Neutrophil (primary cell): ENCODE measurements at regions not wholly inside any gene's neighbourhood (a gene's known extent, or its start where the extent isn't known, plus 50 kb on each side); places are given as distances from the start of the nearest gene placed in this dataset.

Experiments used
- H3K27ac ChIP-seq: fragments of 200-600 bp; sonication (generic); 2 replicates; pipeline ENCODE4 v1.5.1; 2016; ENCODE audit warnings: mild to moderate bottlenecking, moderate library complexity
- H3K27me3 ChIP-seq: fragments of 200-600 bp; sonication (generic); 2 replicates; pipeline ENCODE4 v1.6.0; 2016; ENCODE audit warnings: mild to moderate bottlenecking
- H3K36me3 ChIP-seq: fragments of 200-600 bp; sonication (generic); 2 replicates; pipeline ENCODE4 v1.5.1; 2017
- H3K4me1 ChIP-seq, 2 experiments: fragments of 200-600 bp in 1 of 2; sonication (generic) in 1 of 2; 1 replicate in 1 of 2; 2 replicates in 1 of 2; pipeline versions ENCODE4 v1.5.1 to v1.6.1; 2013 to 2016; ENCODE audit warnings: low read depth in 1 of 2, low read length in 1 of 2, mild to moderate bottlenecking in 1 of 2, moderate library complexity in 1 of 2; ENCODE audit not compliant: control insufficient read depth in 1 of 2, insufficient read depth in 1 of 2
- H3K4me3 ChIP-seq, 2 experiments: fragments of 200-600 bp in 1 of 2; sonication (generic) in 1 of 2; 1 replicate in 1 of 2; 2 replicates in 1 of 2; pipeline ENCODE4 v1.5.1; 2013 to 2016; ENCODE audit warnings: low read depth in 1 of 2, low read length in 1 of 2, mild to moderate bottlenecking in 1 of 2, moderate library complexity in 1 of 2
- H3K9me3 ChIP-seq: fragments of 200-600 bp; sonication (generic); 2 replicates; pipeline ENCODE4 v1.5.1; 2016
- TF ChIP-seq, protein P1 (sequence below): fragments of 200-600 bp; sonication (generic); IDR thresholded peaks from 2 replicates; pipeline ENCODE4 v1.5.1; 2016; ENCODE audit warnings: antibody characterized with exemption

- TF ChIP-seq, protein P1, sequence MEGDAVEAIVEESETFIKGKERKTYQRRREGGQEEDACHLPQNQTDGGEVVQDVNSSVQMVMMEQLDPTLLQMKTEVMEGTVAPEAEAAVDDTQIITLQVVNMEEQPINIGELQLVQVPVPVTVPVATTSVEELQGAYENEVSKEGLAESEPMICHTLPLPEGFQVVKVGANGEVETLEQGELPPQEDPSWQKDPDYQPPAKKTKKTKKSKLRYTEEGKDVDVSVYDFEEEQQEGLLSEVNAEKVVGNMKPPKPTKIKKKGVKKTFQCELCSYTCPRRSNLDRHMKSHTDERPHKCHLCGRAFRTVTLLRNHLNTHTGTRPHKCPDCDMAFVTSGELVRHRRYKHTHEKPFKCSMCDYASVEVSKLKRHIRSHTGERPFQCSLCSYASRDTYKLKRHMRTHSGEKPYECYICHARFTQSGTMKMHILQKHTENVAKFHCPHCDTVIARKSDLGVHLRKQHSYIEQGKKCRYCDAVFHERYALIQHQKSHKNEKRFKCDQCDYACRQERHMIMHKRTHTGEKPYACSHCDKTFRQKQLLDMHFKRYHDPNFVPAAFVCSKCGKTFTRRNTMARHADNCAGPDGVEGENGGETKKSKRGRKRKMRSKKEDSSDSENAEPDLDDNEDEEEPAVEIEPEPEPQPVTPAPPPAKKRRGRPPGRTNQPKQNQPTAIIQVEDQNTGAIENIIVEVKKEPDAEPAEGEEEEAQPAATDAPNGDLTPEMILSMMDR, result no peak
- Histone ChIP-seq H3K9me3 (no peaks in the 10 kb centered on the region), H3K4me3 (no peak overlapping the region), H3K4me1 (no peaks in the 10 kb centered on the region), H3K36me3 (no peaks in the 10 kb centered on the region), H3K27me3 (no peaks in the 10 kb centered on the region), H3K27ac (no peak overlapping the region)
These were observed 1276.1 kb upstream of the FAM98A start for GRCh38 chr2:34875091-34875745.

DNA sequence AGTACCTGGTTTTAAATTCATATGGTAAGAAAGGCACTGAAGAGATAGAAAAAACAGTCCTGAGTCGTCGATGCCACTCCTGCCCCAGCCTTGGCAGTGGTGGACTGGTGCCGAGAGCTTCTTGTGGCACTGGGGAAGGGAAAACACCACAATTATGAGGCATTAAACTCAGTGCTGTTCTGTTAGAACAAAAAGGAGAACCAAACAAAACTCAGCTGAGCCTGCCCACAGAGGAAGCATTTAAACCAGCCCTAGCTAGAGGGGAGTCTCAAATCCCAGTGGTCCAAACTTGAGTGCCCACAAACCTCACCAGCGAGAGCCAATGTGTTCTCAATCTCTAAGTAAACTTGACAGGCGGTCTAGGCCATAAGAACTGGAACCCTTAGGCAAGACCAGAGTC, 1254.5 kb upstream of the FAM98A start:
- Histone ChIP-seq H3K27me3 (no peaks in the 10 kb centered on the region), H3K4me3 (no peak overlapping the region), H3K27ac (no peak overlapping the region), H3K4me1 (no peaks in the 10 kb centered on the region), H3K9me3 (no peaks in the 10 kb centered on the region), H3K36me3 (no peaks in the 10 kb centered on the region)
- TF ChIP-seq, protein P1, result no peak

DNA sequence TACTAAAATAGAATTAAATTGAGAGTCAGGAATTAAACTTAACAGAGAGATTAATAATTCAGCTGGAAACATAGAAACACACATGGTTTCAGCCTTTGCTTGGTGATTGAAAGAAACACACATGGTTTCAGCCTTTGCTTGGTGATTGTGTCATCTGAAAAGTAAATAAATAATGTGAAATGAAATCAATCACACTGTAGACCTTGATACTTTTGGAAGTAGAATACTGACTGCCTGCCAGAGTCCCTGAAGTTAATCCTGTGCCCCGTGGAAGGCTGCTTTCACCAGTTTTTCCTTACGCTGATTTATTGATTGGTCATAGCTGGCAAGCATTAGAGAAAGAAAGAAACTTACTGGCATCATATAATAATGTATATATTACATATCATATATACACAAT, 1252.7 kb upstream of the FAM98A start:
- no peak overlapping the region for H3K4me3 ChIP-seq
- H3K4me1 ChIP-seq, result no peaks in the 10 kb centered on the region
- TF ChIP-seq, protein P1, result no peak
- no peaks in the 10 kb centered on the region for H3K27me3 ChIP-seq
- H3K36me3 ChIP-seq, result no peaks in the 10 kb centered on the region
- H3K9me3 ChIP-seq, result no peaks in the 10 kb centered on the region
- H3K27ac ChIP-seq, result no peak overlapping the region

DNA sequence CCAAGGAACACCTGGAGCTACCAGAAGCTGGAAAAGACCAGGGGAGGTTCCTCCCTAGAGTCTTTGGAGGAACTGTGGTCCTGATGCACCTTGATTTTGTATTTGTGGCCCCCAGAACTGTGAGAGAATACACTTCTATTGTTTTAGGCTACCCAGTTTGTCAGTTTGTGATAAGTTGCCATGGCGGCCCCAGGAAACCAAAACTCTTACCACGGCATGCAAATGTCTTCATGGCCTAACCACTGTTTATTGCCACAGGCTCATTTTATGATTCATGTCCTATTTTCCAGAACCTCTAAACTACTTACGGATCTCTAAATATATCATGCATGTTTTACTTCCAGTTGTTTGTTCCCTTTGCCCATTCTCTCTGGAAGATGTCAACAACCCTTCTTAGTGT, 1250.7 kb upstream of the FAM98A start:
- Histone ChIP-seq H3K4me3 (no peak overlapping the region), H3K27ac (no peak overlapping the region), H3K27me3 (no peaks in the 10 kb centered on the region), H3K36me3 (no peaks in the 10 kb centered on the region), H3K9me3 (no peaks in the 10 kb centered on the region), H3K4me1 (no peaks in the 10 kb centered on the region)
- TF ChIP-seq, protein P1, result no peak

- no peaks in the 10 kb centered on the region for H3K9me3 ChIP-seq
- no peaks in the 10 kb centered on the region for H3K4me1 ChIP-seq
- no peaks in the 10 kb centered on the region for H3K27me3 ChIP-seq
- TF ChIP-seq, protein P1, result no peak
- H3K27ac ChIP-seq, result no peak overlapping the region
- no peak overlapping the region for H3K4me3 ChIP-seq
- no peaks in the 10 kb centered on the region for H3K36me3 ChIP-seq
These were observed 1249.6 kb upstream of the FAM98A start for GRCh38 chr2:34848691-34849090.
